OCI-LY1 (cell line): ENCODE measurements at regions not wholly inside any gene's neighbourhood (a gene's known extent, or its start where the extent isn't known, plus 50 kb on each side); places are given as distances from the start of the nearest gene placed in this dataset.

Experiments
- H2AFZ ChIP-seq: fragments of 200-600 bp; sonication (generic), shearing (Covaris generic); 2 replicates; pipeline ENCODE4 v1.6.0; 2014; ENCODE audit warnings: antibody characterized with exemption, mild to moderate bottlenecking, low read length
- H3F3A ChIP-seq: fragments of 200-600 bp; sonication (generic), shearing (Covaris generic); 2 replicates; pipeline ENCODE4 v1.6.0; 2014; ENCODE audit warnings: mild to moderate bottlenecking, antibody characterized with exemption, low read length, moderate library complexity; ENCODE audit not compliant: insufficient read depth
- H3K27ac ChIP-seq: fragments of 200-600 bp; sonication (generic); 2 replicates; pipeline ENCODE4 v1.5.1; 2014; ENCODE audit warnings: low read length, mixed run types, mild to moderate bottlenecking, low read depth; ENCODE audit not compliant: poor library complexity, severe bottlenecking
- H3K27me3 ChIP-seq: fragments of 200-600 bp; sonication (generic); 2 replicates; pipeline ENCODE4 v1.6.0; 2014; ENCODE audit warnings: antibody characterized with exemption, mild to moderate bottlenecking, low read length, moderate library complexity; ENCODE audit not compliant: insufficient read depth
- H3K36me3 ChIP-seq: fragments of 200-600 bp; sonication (generic); 2 replicates; pipeline ENCODE4 v1.6.1; 2014; ENCODE audit warnings: mild to moderate bottlenecking, antibody characterized with exemption, low read length, moderate library complexity, mixed read lengths; ENCODE audit not compliant: insufficient read depth
- H3K4me1 ChIP-seq: fragments of 200-600 bp; sonication (generic); 2 replicates; pipeline ENCODE4 v1.5.1; 2014; ENCODE audit warnings: mild to moderate bottlenecking, low read length, moderate library complexity; ENCODE audit not compliant: insufficient read depth, severe bottlenecking
- H3K4me2 ChIP-seq: fragments of 200-600 bp; sonication (generic), shearing (Covaris generic); 2 replicates; pipeline ENCODE4 v1.6.1; 2014; ENCODE audit warnings: low read length
- H3K4me3 ChIP-seq: fragments of 200-600 bp; sonication (generic); 2 replicates; pipeline ENCODE4 v1.5.1; 2014; ENCODE audit warnings: low read length, low read depth, mild to moderate bottlenecking, mixed read lengths; ENCODE audit not compliant: poor library complexity, severe bottlenecking
- H3K79me2 ChIP-seq: fragments of 200-600 bp; shearing (Covaris generic); 2 replicates; pipeline ENCODE4 v1.6.1; 2016; ENCODE audit warnings: mixed run types, low read length, mixed read lengths; ENCODE audit not compliant: insufficient read depth
- H3K9ac ChIP-seq: fragments of 200-600 bp; sonication (generic), shearing (Covaris generic); 2 replicates; pipeline ENCODE4 v1.6.1; 2014; ENCODE audit warnings: mild to moderate bottlenecking, low read length, mixed read lengths
- H3K9me2 ChIP-seq: fragments of 200-600 bp; sonication (generic), shearing (Covaris generic); 2 replicates; pipeline ENCODE4 v1.6.1; 2014; ENCODE audit warnings: low read depth, mild to moderate bottlenecking, low read length, mixed read lengths
- H3K9me3 ChIP-seq: fragments of 200-600 bp; shearing (Covaris generic); 2 replicates; pipeline ENCODE4 v1.6.1; 2014; ENCODE audit warnings: low read length, mixed read lengths
- H4K20me1 ChIP-seq: fragments of 200-600 bp; sonication (generic), shearing (Covaris generic); 2 replicates; pipeline ENCODE4 v1.6.0; 2016; ENCODE audit warnings: mild to moderate bottlenecking, low read length; ENCODE audit not compliant: insufficient read depth
- EZH2 ChIP-seq: fragments of 200-600 bp; sonication (generic), shearing (Covaris generic); IDR thresholded peaks from 2 replicates; pipeline ENCODE4 v1.8.0; 2017; ENCODE audit warnings: borderline replicate concordance, mixed run types, mild to moderate bottlenecking, antibody characterized with exemption, low read length, moderate library complexity, mixed read lengths
- TF ChIP-seq, protein P1 (sequence below): fragments of 200-600 bp; sonication (generic), shearing (Covaris generic); IDR thresholded peaks from 2 replicates; pipeline ENCODE4 v1.5.1; 2017; ENCODE audit warnings: mild to moderate bottlenecking, antibody characterized with exemption, low read length, moderate library complexity, mixed read lengths

DNA sequence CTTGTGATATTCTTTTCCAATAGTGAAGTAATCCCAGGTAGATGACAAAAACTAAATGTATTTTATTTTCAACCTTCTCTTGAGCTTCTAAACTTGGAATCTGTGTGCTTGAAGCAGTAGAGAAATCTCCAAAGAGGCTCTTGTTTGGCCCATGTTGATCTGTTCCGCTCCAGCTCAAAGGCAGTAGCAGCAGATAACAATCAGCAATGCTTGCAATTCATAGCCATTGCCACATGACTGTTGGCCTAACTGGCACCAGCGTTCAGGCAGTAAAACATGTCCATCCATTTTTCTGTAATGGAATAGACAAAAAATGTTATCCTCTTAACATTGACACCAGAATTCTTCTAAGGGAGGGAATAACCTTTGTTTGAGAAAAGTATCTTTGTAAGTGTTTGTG lies 270.7 kb upstream of the MSX2 start:
- Histone ChIP-seq H2AFZ (no peak overlapping the region), H3K4me3 (no peak overlapping the region), H3K36me3 (no peaks in the 10 kb centered on the region), H3F3A (no peaks in the 10 kb centered on the region), H3K4me1 (no peaks in the 10 kb centered on the region), H3K4me2 (no peak overlapping the region), H3K9ac (no peak overlapping the region), H4K20me1 (no peaks in the 10 kb centered on the region), H3K79me2 (no peaks in the 10 kb centered on the region), H3K27me3 (no peaks in the 10 kb centered on the region), H3K9me2 (no peaks in the 10 kb centered on the region), H3K27ac (no peak overlapping the region), H3K9me3 (no peaks in the 10 kb centered on the region)
- no peak for TF ChIP-seq EZH2
- TF ChIP-seq, protein P1, sequence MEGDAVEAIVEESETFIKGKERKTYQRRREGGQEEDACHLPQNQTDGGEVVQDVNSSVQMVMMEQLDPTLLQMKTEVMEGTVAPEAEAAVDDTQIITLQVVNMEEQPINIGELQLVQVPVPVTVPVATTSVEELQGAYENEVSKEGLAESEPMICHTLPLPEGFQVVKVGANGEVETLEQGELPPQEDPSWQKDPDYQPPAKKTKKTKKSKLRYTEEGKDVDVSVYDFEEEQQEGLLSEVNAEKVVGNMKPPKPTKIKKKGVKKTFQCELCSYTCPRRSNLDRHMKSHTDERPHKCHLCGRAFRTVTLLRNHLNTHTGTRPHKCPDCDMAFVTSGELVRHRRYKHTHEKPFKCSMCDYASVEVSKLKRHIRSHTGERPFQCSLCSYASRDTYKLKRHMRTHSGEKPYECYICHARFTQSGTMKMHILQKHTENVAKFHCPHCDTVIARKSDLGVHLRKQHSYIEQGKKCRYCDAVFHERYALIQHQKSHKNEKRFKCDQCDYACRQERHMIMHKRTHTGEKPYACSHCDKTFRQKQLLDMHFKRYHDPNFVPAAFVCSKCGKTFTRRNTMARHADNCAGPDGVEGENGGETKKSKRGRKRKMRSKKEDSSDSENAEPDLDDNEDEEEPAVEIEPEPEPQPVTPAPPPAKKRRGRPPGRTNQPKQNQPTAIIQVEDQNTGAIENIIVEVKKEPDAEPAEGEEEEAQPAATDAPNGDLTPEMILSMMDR: no peak

DNA sequence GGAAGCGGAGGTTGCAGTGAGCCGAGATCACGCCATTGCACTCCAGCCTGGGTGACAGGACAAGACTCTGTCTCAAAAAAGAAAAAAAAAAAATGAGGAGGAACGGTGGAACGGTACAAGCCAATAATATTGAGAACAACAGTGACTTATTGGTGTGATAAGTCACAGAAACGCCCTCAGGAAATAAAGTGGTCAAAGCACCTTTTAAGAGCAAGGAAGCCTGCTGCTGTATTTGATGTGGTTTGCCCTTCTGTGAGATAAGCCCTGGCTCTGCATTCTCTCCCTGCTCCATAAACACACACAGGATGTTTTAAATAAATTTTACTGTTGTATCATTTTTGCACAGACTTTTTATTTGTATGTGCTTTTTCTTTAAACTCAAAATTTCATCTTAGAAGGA lies 269.9 kb upstream of the MSX2 start:
- H3K4me3 ChIP-seq: no peak overlapping the region
- no peak overlapping the region for H3K9ac ChIP-seq
- no peak overlapping the region for H3K4me2 ChIP-seq
- no peaks in the 10 kb centered on the region for H3K27me3 ChIP-seq
- H3K79me2 ChIP-seq: no peaks in the 10 kb centered on the region
- no peaks in the 10 kb centered on the region for H3K36me3 ChIP-seq
- no peaks in the 10 kb centered on the region for H4K20me1 ChIP-seq
- no peaks in the 10 kb centered on the region for H3K4me1 ChIP-seq
- H3K9me2 ChIP-seq: no peaks in the 10 kb centered on the region
- H2AFZ ChIP-seq: no peak overlapping the region
- H3F3A ChIP-seq: no peaks in the 10 kb centered on the region
- no peaks in the 10 kb centered on the region for H3K9me3 ChIP-seq
- no peak overlapping the region for H3K27ac ChIP-seq
- TF ChIP-seq EZH2: no peak
- TF ChIP-seq, protein P1: no peak

DNA sequence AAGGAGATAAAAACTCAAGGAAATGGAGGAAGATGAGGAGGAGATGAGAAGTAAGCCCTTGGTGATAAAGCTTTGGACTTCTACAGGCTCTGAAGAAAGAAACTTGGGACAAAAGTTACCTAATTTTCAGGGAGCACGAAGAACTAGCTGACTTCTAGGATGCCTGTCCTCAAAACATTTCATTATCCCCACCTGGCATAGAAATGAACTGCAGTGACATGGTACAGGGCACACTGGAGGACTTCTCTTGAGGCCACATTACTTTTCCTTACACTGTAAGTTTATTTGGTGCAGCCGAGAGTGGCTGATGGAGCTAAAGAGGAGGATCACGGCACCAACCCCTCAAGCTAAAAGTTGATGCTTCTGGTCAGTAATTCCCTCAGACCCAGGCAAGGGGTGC lies 269.5 kb upstream of the MSX2 start:
- no peaks in the 10 kb centered on the region for H3K9me2 ChIP-seq
- H3K79me2 ChIP-seq: no peaks in the 10 kb centered on the region
- no peak overlapping the region for H3K4me3 ChIP-seq
- no peak for TF ChIP-seq EZH2
- TF ChIP-seq, protein P1: no peak
- H3K27me3 ChIP-seq: no peaks in the 10 kb centered on the region
- no peak overlapping the region for H3K9ac ChIP-seq
- no peak overlapping the region for H3K4me2 ChIP-seq
- H3F3A ChIP-seq: no peaks in the 10 kb centered on the region
- H3K4me1 ChIP-seq: no peaks in the 10 kb centered on the region
- no peaks in the 10 kb centered on the region for H3K9me3 ChIP-seq
- H3K36me3 ChIP-seq: no peaks in the 10 kb centered on the region
- H2AFZ ChIP-seq: no peak overlapping the region
- no peaks in the 10 kb centered on the region for H4K20me1 ChIP-seq
- H3K27ac ChIP-seq: no peak overlapping the region
